Vagina (tissue), 2 donors: ENCODE measurements at regions not wholly inside any gene's neighbourhood (a gene's known extent, or its start where the extent isn't known, plus 50 kb on each side); places are given as distances from the start of the nearest gene placed in this dataset.

ENCODE experiments used
- CTCF ChIP-seq, 3 experiments: fragments of 450-650 bp in 2 of 3; fragments of 200-600 bp in 1 of 3; sonication (generic) in 1 of 3; IDR thresholded peaks; one replicate each; pipeline ENCODE4 v1.5.1; 2017 to 2019; ENCODE audit warnings: antibody characterized with exemption in 3 of 3, mild to moderate bottlenecking in 2 of 3, moderate library complexity in 2 of 3
- POLR2A ChIP-seq, 2 donors: fragments of 450-650 bp; IDR thresholded peaks; one replicate each; pipeline ENCODE4 v1.6.1; 2017; ENCODE audit warnings: antibody characterized with exemption in 2 of 2, mild to moderate bottlenecking in 2 of 2, moderate library complexity in 2 of 2
- POLR2AphosphoS5 ChIP-seq, 2 donors: sonication (generic); formaldehyde crosslinking; IDR thresholded peaks; one replicate each; pipeline ENCODE4 v1.9.0; 2017; ENCODE audit warnings: antibody characterized with exemption in 2 of 2, mild to moderate bottlenecking in 2 of 2, low read depth in 1 of 2; ENCODE audit not compliant: insufficient read depth in 1 of 2

GRCh38 chr6:25100288-25100687, 164.5 kb upstream of the RIPOR2 start:
- TF ChIP-seq CTCF (IDR thresholded peaks at IDR 0.05) = no peak
- TF ChIP-seq POLR2AphosphoS5 (IDR thresholded peaks at IDR 0.05; ENCODE audit: insufficient read depth in 1 of 2, low read depth in 1 of 2) = no peak
- no peak for TF ChIP-seq POLR2A (IDR thresholded peaks at IDR 0.05)
